Motor neuron (in vitro differentiated cells): ENCODE measurements at regions not wholly inside any gene's neighbourhood (a gene's known extent, or its start where the extent isn't known, plus 50 kb on each side); places are given as distances from the start of the nearest gene placed in this dataset.

Experiments
- ATAC-seq, 8 experiments: fragments of 200-7000 bp; cut with Tn5 transposase; replicated peaks in 6 of 8; 2 replicates each; pipeline ENCODE4 v1.8.0; 2021; ENCODE audit warnings: mild to moderate bottlenecking in 8 of 8, moderate library complexity in 8 of 8
- H3K27ac ChIP-seq, 2 donors: fragments of 250-450 bp; sonication (Bioruptor Pico); 2 replicates each; pipeline ENCODE4 v1.9.0; 2021; ENCODE audit warnings: antibody characterized with exemption in 2 of 2, mild to moderate bottlenecking in 2 of 2, moderate library complexity in 1 of 2
- H3K4me1 ChIP-seq, 2 donors: fragments of 250-450 bp; sonication (Bioruptor Pico); replicated peaks in 1 of 2; 2 replicates each; pipeline ENCODE4 v1.6.1; 2021; ENCODE audit warnings: antibody characterized with exemption in 2 of 2, mild to moderate bottlenecking in 2 of 2, moderate library complexity in 1 of 2
- H3K4me3 ChIP-seq, 5 donors: fragments of 250-450 bp; sonication (Bioruptor Pico); 2 replicates each; pipeline ENCODE4 v1.9.0; 2021; ENCODE audit warnings: antibody characterized with exemption in 5 of 5, mild to moderate bottlenecking in 5 of 5, moderate library complexity in 4 of 5
- WGBS, 10 experiments: fragments of 450-650 bp; shearing (Covaris generic); methylation state at CpG; one replicate each; pipeline ENCODE4 v1.0.0; 2022; 5-methylcytosine and 5-hydroxymethylcytosine counted together
- in situ Hi-C, 9 experiments: fragments of 400-800 bp; cut with MboI; loops; one replicate each; pipeline ENCODE4 v1.15.0; 2021; ENCODE audit warnings: low sequenced_read_pairs in 9 of 9, low pct_unique_long_range_greater_than_20kb in 2 of 9; ENCODE audit not compliant: unreplicated experiment in 9 of 9

DNA sequence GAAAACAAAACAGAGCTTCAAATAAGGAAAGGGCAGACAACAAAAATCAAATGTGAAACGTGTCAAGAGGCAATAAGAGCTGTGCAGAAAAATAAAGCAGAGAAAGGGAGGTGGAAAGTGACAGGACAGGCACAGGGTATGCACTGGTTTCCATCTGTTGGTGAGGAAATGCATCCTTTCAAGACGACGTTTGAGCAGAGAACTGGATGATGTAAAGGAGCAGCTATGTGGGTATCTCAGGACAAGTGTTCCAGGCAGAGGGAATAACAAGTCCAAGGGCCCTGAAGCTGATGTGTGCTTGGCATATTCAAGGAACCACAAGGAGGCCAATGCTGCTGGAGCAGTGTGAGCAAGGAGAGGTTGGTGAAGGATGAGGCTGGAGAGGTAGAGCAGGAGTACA is 168.9 kb upstream of the SERPINE2 start:
- Histone ChIP-seq H3K4me1 (peaks cover 27 to 31% of the 10 kb centered on the region in 2 donors), H3K4me3 (no peak overlapping the region), H3K27ac (no peak overlapping the region)
- ATAC-seq: peak in 1 of 8 experiments; percentile 69
- in situ Hi-C loops: no loop called here
- WGBS, 10 experiments: 0 to 74% (median 50%) methylated on average over 1 to 3 of the region's 3 CpGs; no CpG with 5 or more reads in 3 of the 10 experiments

DNA sequence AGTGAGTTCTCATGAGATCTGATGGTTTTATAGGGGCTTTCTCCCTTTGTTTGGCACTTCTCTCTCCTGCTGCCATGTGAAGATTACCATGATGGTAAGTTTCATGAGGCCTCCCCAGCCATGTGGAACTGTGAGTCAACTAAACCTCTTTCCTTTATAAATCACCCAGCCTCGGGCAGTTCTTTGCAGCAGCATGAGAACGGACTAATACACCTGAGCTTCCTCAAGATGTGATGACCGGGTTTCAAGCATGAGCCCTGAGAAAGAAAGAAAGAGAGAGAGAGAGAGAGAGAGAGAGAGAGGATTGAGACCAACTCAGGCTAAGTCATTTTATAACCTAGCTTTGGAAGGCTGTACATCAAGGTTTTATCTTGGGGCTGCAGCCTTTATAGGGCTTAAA is 167.7 kb upstream of the SERPINE2 start:
- Histone ChIP-seq H3K4me1 (peaks cover 19 to 23% of the 10 kb centered on the region in 2 donors), H3K27ac (no peak overlapping the region), H3K4me3 (no peak overlapping the region)
- WGBS, 10 experiments: 60 to 100% (median 71%) methylated on average over 1 to 3 of the region's 3 CpGs; no CpG with 5 or more reads in 1 of the 10 experiments
- in situ Hi-C loops: no loop called here
- no peak for ATAC-seq

GRCh38 chr2:224202281-224202865 is 163.3 kb upstream of the SERPINE2 start:
- no peaks in the 10 kb centered on the region for H3K4me1 ChIP-seq
- WGBS, 10 experiments: 20 to 96% (median 78%) methylated on average over 1 to 6 of the region's 6 CpGs; no CpG with 5 or more reads in 1 of the 10 experiments
- in situ Hi-C loops: no loop called here
- H3K27ac ChIP-seq: no peak overlapping the region
- H3K4me3 ChIP-seq: no peak overlapping the region
- ATAC-seq: peak in 1 of 8 experiments; percentile 20

DNA sequence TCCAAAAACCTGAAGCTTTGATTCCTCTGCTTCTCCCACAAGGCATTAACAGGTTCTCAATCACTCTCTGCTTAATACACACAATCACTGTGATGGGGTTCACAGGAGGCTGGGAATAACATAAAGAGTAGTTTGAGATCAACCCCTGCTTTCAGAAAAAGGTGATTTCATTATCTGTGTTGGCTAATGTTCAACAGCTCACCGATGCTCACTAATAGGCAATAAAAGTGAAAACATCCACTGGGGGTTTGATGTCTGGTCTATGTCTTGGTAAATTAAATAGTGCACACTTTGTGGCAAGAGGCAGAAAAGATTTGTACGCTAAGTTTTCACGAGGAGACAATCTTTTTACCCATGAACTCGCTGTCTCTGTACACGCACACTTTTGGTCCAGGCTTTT is 159.3 kb upstream of the SERPINE2 start:
- Histone ChIP-seq H3K4me1 (no peaks in the 10 kb centered on the region), H3K4me3 (no peak overlapping the region), H3K27ac (no peak overlapping the region)
- WGBS, 10 experiments: 63 to 100% (median 90%) methylated on average over 2 to 5 of the region's 5 CpGs; no CpG with 5 or more reads in 3 of the 10 experiments
- in situ Hi-C loops: no loop called here
- ATAC-seq: no peak

DNA sequence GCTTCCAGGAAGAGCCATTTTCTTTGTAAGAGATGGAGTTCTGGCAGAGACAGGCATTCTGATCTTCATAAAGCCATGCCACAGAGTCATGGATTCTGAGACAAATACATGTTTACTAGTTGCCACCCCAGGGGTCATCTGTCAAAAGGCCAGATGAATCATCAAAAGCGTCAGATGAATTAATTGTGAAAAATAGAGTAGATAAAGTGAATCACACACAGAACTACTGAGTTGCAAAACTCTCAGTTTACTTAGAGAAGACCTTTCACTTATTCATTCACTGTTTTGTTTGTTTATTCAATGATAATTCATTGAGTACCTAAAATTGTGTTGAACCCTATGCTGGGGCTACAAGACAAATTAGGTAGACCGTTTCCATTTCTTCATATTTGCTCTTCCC is 157.7 kb upstream of the SERPINE2 start:
- no peak for ATAC-seq
- Histone ChIP-seq H3K4me3 (no peak overlapping the region), H3K4me1 (no peaks in the 10 kb centered on the region), H3K27ac (no peak overlapping the region)
- WGBS, 10 experiments: 44 to 100% (median 82%) methylated on average over 1 to 2 of the region's 2 CpGs; no CpG with 5 or more reads in 2 of the 10 experiments
- in situ Hi-C loops: no loop called here

DNA sequence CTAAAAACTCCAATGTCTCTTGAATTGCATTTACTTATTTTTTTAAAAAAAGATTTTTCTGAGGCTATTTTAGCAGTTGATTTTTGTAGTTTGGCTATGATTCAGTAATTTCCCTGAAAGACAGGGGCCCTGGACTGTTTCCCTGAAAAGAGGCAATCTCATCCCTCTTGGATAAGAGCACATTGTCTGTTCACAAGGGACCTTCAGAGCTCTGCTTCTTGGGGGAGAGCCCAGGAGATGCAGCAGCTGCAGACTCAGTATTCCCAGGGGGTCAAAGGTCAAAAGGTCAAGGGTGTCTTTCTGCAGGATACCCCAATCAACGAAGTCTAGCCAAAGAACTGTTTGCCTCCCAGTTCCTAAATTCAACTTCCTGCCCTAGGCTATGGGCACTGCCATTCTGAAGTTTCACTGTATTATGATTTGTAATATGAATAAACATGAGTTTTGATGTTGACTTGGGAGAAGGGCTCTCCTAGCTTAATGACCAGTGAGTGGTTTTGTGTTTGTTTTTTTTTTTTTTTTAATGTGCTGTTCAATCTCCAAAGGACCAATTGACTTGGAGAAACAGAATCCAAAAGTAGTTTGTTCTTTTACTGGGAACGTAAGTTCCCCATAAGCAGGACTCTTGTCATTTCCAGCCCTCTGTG is 157.0 kb upstream of the SERPINE2 start:
- ATAC-seq: no peak
- no peak overlapping the region for H3K27ac ChIP-seq
- WGBS, 10 experiments: 29 to 100% (median 82%) methylated on average over 1 to 2 of the region's 2 CpGs; no CpG with 5 or more reads in 4 of the 10 experiments
- in situ Hi-C loops: no loop called here
- H3K4me3 ChIP-seq: no peak overlapping the region
- H3K4me1 ChIP-seq: no peaks in the 10 kb centered on the region

GRCh38 chr2:224194161-224194560 is 155.1 kb upstream of the SERPINE2 start:
- in situ Hi-C loops: no loop called here
- no peaks in the 10 kb centered on the region for H3K4me1 ChIP-seq
- 43 to 88% (median 83%) methylated on average over 1 of the region's 1 CpG; no CpG with 5 or more reads in 6 of the 10 experiments for WGBS, 10 experiments
- H3K27ac ChIP-seq: no peak overlapping the region
- H3K4me3 ChIP-seq: no peak overlapping the region
- no peak for ATAC-seq

- no peak overlapping the region for H3K4me3 ChIP-seq
- no peaks in the 10 kb centered on the region for H3K4me1 ChIP-seq
- in situ Hi-C loops: no loop called here
- ATAC-seq: peak in 2 of 8 experiments; percentile 48 to 55
- H3K27ac ChIP-seq: no peak overlapping the region
- 55 to 100% (median 82%) methylated on average over 1 to 3 of the region's 3 CpGs; no CpG with 5 or more reads in 2 of the 10 experiments for WGBS, 10 experiments
These were observed 152.4 kb upstream of the SERPINE2 start for GRCh38 chr2:224191465-224191864.

- peak in 2 of 8 experiments; percentile 44 to 75 for ATAC-seq
- H3K4me3 ChIP-seq: no peak overlapping the region
- WGBS, 10 experiments: 0 to 81% (median 60%) methylated on average over 1 to 2 of the region's 2 CpGs; no CpG with 5 or more reads in 3 of the 10 experiments
- no peaks in the 10 kb centered on the region for H3K4me1 ChIP-seq
- in situ Hi-C loops: no loop called here
- no peak overlapping the region for H3K27ac ChIP-seq
These were observed 151.8 kb upstream of the SERPINE2 start for GRCh38 chr2:224190936-224191270.

DNA sequence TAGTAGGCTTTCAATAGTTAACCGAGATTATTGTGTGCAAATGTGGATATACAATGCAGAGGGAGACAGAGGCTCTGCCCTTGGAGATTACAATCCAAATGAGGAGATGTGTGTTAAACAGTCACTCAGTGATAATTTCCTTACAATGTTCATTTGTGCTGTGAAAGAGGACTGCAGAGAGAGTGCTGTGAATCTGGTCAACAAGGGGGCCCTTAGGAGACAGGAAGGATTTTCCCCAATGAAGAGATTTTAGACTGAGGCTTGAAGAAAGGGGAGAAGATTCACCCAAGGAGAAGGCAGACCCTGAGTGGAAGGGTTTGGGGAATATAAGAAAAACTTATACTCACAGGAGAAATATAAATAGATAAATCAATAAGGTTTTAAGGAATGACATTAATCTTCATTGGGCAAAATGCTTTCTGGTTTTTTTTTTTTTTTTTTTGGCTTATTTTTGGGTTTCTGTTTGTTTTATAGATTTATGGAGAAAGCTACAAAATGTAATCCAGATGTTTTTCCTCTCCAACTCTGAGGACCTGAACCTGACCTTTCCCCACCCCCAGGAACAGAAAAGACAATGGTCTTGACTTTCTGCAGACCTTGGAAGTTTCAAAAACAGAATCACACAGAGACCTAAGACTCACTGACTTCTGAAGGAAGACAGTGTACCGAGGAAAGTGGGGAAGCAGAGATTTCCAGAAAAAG is 151.3 kb upstream of the SERPINE2 start:
- Histone ChIP-seq H3K4me3 (no peak overlapping the region), H3K27ac (no peak overlapping the region), H3K4me1 (no peaks in the 10 kb centered on the region)
- 17 to 100% (median 68%) methylated on average over 1 to 2 of the region's 2 CpGs; no CpG with 5 or more reads in 2 of the 10 experiments for WGBS, 10 experiments
- in situ Hi-C loops: no loop called here
- ATAC-seq: no peak

- Histone ChIP-seq H3K4me3 (no peak overlapping the region), H3K4me1 (no peaks in the 10 kb centered on the region), H3K27ac (no peak overlapping the region)
- in situ Hi-C loops: no loop called here
- ATAC-seq: no peak
- 100% methylated on average over 1 of the region's 1 CpG; no CpG with 5 or more reads in 4 of the 10 experiments for WGBS, 10 experiments
These were observed 148.1 kb upstream of the SERPINE2 start for GRCh38 chr2:224187220-224187619.

- no peak overlapping the region for H3K27ac ChIP-seq
- H3K4me1 ChIP-seq: no peaks in the 10 kb centered on the region
- WGBS, 10 experiments: 65 to 88% (median 79%) methylated on average over 1 to 4 of the region's 4 CpGs; no CpG with 5 or more reads in 3 of the 10 experiments
- in situ Hi-C loops: no loop called here
- ATAC-seq: no peak
- H3K4me3 ChIP-seq: no peak overlapping the region
These were observed 146.0 kb upstream of the SERPINE2 start for GRCh38 chr2:224185023-224185601.

DNA sequence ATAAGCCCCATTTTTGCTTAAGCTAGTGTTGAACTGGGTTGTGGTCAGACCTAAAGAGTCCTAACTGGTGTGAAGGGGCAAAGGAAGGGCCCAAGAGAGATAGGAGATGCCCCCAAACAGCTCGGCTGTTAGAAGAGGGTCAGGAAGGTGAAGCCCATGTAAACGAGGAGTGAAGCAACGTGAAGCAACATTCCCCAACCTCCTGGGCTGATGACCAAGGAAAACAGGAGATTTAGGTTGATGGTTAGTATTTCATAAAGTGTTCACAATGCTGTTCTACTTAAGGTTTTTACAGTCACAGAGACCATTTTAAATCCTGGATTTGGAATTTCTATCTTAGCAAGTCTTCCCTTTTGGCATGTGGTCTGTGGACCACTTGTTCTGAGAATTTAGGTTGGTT is 144.0 kb upstream of the SERPINE2 start:
- H3K4me3 ChIP-seq: no peak overlapping the region
- peaks cover 0 to 5% of the 10 kb centered on the region in 2 donors for H3K4me1 ChIP-seq
- in situ Hi-C loops: no loop called here
- no peak overlapping the region for H3K27ac ChIP-seq
- WGBS, 10 experiments: 52 to 83% (median 78%) methylated on average over 1 to 3 of the region's 3 CpGs; no CpG with 5 or more reads in 6 of the 10 experiments
- no peak for ATAC-seq
